Karpas-422 (cell line): ENCODE measurements at regions not wholly inside any gene's neighbourhood (a gene's known extent, or its start where the extent isn't known, plus 50 kb on each side); places are given as distances from the start of the nearest gene placed in this dataset.

ENCODE experiments used
- DNase-seq: peaks from one replicate; pipeline ENCODE4 v3.0.0-alpha.2; 2015
- H2AFZ ChIP-seq: fragments of 200-600 bp; sonication (generic); 2 replicates; pipeline ENCODE4 v1.6.1; 2014; ENCODE audit warnings: antibody characterized with exemption, low read length, mixed read lengths
- H3K27ac ChIP-seq: fragments of 200-600 bp; sonication (generic); 2 replicates; pipeline ENCODE4 v1.5.1; 2014; ENCODE audit warnings: mild to moderate bottlenecking, low read length, moderate library complexity
- H3K27me3 ChIP-seq: fragments of 200-600 bp; sonication (generic); 2 replicates; pipeline ENCODE4 v1.6.1; 2014; ENCODE audit warnings: low read length, mixed read lengths
- H3K36me3 ChIP-seq: fragments of 200-600 bp; sonication (generic); 2 replicates; pipeline ENCODE4 v1.6.1; 2014; ENCODE audit warnings: low read length, mixed read lengths; ENCODE audit not compliant: insufficient read depth
- H3K4me1 ChIP-seq: fragments of 200-600 bp; sonication (generic); 2 replicates; pipeline ENCODE4 v1.6.1; 2014; ENCODE audit warnings: mild to moderate bottlenecking, low read length, mixed read lengths
- H3K4me2 ChIP-seq: fragments of 200-600 bp; sonication (generic); 2 replicates; pipeline ENCODE4 v1.6.1; 2014; ENCODE audit warnings: low read length, low read depth, mild to moderate bottlenecking; ENCODE audit not compliant: poor library complexity, severe bottlenecking
- H3K4me3 ChIP-seq: fragments of 200-600 bp; sonication (generic); 2 replicates; pipeline ENCODE4 v1.5.1; 2014; ENCODE audit warnings: mild to moderate bottlenecking, antibody characterized with exemption, low read length, mixed read lengths
- H3K79me2 ChIP-seq: fragments of 200-600 bp; sonication (generic); 2 replicates; pipeline ENCODE4 v1.6.1; 2014; ENCODE audit warnings: mild to moderate bottlenecking, low read length, mixed read lengths
- H3K9ac ChIP-seq: fragments of 200-600 bp; sonication (generic); 2 replicates; pipeline ENCODE4 v1.6.0; 2014; ENCODE audit warnings: low read length
- H3K9me2 ChIP-seq: fragments of 200-600 bp; sonication (generic), shearing (Covaris generic); replicated peaks from 2 replicates; pipeline ENCODE4 v1.6.0; 2014; ENCODE audit warnings: mild to moderate bottlenecking, low read length, moderate library complexity; ENCODE audit not compliant: insufficient read depth
- H3K9me3 ChIP-seq: fragments of 300-700, 200-600 bp; sonication (generic); 2 replicates; pipeline ENCODE4 v1.6.1; 2014; ENCODE audit warnings: low read length, mixed read lengths
- H4K20me1 ChIP-seq: fragments of 200-600 bp; sonication (generic); 2 replicates; pipeline ENCODE4 v1.6.1; 2014; ENCODE audit warnings: mild to moderate bottlenecking, antibody characterized with exemption, low read length, low read depth; ENCODE audit not compliant: insufficient read depth

DNA sequence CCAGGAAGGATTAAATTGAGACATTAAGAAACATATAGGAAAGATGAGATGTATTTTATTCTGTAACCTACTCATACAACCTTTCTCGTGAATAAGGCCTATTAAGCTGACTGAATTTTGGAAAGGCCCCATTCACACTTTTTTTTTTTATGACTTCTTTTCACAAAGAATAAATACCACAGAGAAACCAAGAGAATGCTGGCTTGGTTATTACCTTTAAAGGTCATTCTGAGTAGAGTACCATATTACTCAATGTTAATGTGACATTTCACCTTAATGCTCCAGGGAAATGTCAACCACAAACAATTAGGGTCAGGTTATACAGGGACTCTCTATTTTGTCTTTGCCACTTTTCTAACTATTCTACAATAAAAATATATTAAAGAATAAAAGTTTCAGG lies 204.9 kb upstream of the PTCHD4 start:
- DNase-seq: no peak
- Histone ChIP-seq H3K9ac (no peak overlapping the region), H3K9me2 (no peaks in the 10 kb centered on the region), H3K36me3 (no peaks in the 10 kb centered on the region), H3K27ac (no peak overlapping the region), H3K27me3 (no peaks in the 10 kb centered on the region), H3K4me1 (no peaks in the 10 kb centered on the region), H3K4me2 (no peak overlapping the region), H3K4me3 (no peak overlapping the region), H3K79me2 (no peaks in the 10 kb centered on the region), H3K9me3 (no peaks in the 10 kb centered on the region), H2AFZ (no peak overlapping the region), H4K20me1 (no peaks in the 10 kb centered on the region)

DNA sequence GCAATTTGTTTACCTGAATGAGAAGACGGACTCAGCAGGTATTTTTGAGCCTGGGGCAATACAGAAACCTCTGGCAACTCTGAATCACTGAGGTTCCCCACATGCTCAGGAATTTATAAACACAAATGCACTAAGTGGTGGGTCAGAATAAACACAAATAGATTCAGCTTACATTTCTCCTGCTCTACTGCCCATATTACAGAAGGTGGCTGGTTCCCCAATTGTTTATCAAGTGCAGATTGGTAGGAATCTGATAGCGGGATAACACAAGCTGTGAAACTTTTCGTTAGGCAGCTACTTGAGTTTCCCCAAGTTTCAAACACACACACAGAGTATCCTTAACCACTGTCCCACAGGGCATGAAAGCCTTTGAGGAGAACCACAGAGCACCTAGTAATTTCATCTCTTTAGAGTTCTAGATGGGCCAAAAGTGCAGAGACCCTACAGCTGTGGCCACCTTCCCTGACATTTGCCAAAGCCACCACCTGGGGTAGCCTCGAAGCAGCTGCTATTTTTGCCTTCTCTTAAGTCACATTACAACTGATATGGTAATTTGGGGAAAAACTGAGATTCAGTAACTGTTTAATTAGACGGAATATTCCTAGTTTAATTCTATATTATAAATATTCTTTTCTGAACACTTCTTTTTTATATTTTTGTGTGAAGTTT lies 204.2 kb upstream of the PTCHD4 start:
- Histone ChIP-seq H3K79me2 (no peaks in the 10 kb centered on the region), H3K4me1 (no peaks in the 10 kb centered on the region), H3K9me2 (no peaks in the 10 kb centered on the region), H3K36me3 (no peaks in the 10 kb centered on the region), H3K27me3 (no peaks in the 10 kb centered on the region), H3K9ac (no peak overlapping the region), H3K4me2 (no peak overlapping the region), H3K9me3 (no peaks in the 10 kb centered on the region), H2AFZ (no peak overlapping the region), H3K4me3 (no peak overlapping the region), H4K20me1 (no peaks in the 10 kb centered on the region), H3K27ac (no peak overlapping the region)
- no peak for DNase-seq

GRCh38 chr6:48311301-48311700 lies 200.3 kb upstream of the PTCHD4 start:
- H3K27ac ChIP-seq: no peak overlapping the region
- H3K9me2 ChIP-seq: no peaks in the 10 kb centered on the region
- H4K20me1 ChIP-seq: no peaks in the 10 kb centered on the region
- no peaks in the 10 kb centered on the region for H3K4me1 ChIP-seq
- no peaks in the 10 kb centered on the region for H3K27me3 ChIP-seq
- no peaks in the 10 kb centered on the region for H3K36me3 ChIP-seq
- DNase-seq: no peak
- H3K4me2 ChIP-seq: no peak overlapping the region
- H2AFZ ChIP-seq: no peak overlapping the region
- H3K79me2 ChIP-seq: no peaks in the 10 kb centered on the region
- no peak overlapping the region for H3K9ac ChIP-seq
- no peak overlapping the region for H3K4me3 ChIP-seq
- no peaks in the 10 kb centered on the region for H3K9me3 ChIP-seq

DNA sequence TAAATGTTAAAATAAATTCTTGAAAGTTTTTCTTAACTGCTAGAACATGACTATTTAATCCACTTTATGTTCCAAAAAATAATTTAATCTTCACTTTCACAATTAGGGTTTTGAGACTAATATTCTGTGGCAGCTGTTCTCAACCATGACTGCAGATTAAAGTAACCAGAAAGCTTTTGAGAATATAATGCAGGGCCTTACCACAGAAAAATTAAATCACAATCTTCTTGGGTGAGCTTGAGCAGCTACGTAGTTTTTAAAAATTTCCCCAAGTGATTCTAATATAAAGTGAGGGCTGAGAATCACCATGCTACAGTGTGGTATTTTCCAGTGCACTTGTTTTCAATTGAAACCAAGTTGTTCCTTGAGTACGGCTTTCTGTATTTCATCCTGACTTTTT lies 196.6 kb upstream of the PTCHD4 start:
- Histone ChIP-seq H3K4me3 (no peak overlapping the region), H3K27ac (no peak overlapping the region), H3K27me3 (0 out of 2 replicates have a peak, but pooled peaks cover 2% of the 10 kb centered on the region), H3K4me2 (no peak overlapping the region), H3K9me3 (no peaks in the 10 kb centered on the region), H2AFZ (no peak overlapping the region), H3K79me2 (no peaks in the 10 kb centered on the region), H4K20me1 (no peaks in the 10 kb centered on the region), H3K9ac (no peak overlapping the region), H3K9me2 (no peaks in the 10 kb centered on the region), H3K36me3 (no peaks in the 10 kb centered on the region), H3K4me1 (no peaks in the 10 kb centered on the region)
- no peak for DNase-seq

DNA sequence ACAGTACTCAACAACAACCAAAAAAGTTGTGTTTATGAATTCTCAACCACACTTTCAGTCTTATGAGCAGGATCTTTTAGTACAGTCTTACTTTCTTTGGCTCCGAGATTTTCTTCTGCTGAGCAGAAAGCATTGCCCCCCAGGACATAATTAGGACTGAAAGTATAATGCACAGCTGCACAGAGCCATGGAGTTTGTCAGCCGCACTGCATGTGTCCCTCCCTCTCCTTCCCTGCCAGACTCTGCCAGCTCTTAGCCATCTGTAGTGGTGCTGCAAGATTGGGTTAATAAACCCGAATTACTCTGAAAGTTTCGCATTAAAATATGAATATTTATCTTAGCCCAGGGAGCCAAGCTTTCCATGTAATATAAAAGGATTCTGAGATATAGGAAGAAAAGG lies 179.6 kb upstream of the PTCHD4 start:
- Histone ChIP-seq H3K27ac (no peak overlapping the region), H3K36me3 (no peaks in the 10 kb centered on the region), H3K4me1 (no peaks in the 10 kb centered on the region), H3K27me3 (no peaks in the 10 kb centered on the region), H3K9ac (no peak overlapping the region), H3K9me3 (no peaks in the 10 kb centered on the region), H3K4me2 (no peak overlapping the region), H3K79me2 (no peaks in the 10 kb centered on the region), H3K9me2 (no peaks in the 10 kb centered on the region), H4K20me1 (no peaks in the 10 kb centered on the region), H2AFZ (no peak overlapping the region), H3K4me3 (no peak overlapping the region)
- DNase-seq: no peak

DNA sequence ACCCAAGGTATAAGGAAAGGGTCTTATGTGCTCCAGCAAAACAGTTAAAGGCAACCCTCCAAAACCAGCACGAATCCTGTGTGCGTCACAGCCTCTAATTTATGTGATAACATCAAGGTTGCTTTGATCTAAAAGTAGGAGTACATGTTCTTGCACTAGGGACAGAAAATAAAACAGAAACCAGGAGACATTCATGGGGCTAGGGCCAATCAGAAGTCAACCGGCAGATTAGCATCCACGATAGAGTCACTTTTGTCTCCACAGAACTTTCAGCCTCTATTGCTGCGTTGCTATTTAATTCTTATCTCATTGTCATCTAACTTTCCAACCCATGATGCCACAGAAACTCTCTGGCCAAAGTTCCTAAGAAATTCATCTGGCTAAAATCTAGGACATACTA lies 178.8 kb upstream of the PTCHD4 start:
- no peak overlapping the region for H3K27ac ChIP-seq
- no peak for DNase-seq
- H3K36me3 ChIP-seq: no peaks in the 10 kb centered on the region
- no peak overlapping the region for H3K4me2 ChIP-seq
- no peaks in the 10 kb centered on the region for H3K79me2 ChIP-seq
- no peaks in the 10 kb centered on the region for H3K27me3 ChIP-seq
- no peak overlapping the region for H2AFZ ChIP-seq
- no peaks in the 10 kb centered on the region for H3K9me3 ChIP-seq
- no peaks in the 10 kb centered on the region for H4K20me1 ChIP-seq
- H3K9ac ChIP-seq: no peak overlapping the region
- no peak overlapping the region for H3K4me3 ChIP-seq
- no peaks in the 10 kb centered on the region for H3K4me1 ChIP-seq
- H3K9me2 ChIP-seq: no peaks in the 10 kb centered on the region

DNA sequence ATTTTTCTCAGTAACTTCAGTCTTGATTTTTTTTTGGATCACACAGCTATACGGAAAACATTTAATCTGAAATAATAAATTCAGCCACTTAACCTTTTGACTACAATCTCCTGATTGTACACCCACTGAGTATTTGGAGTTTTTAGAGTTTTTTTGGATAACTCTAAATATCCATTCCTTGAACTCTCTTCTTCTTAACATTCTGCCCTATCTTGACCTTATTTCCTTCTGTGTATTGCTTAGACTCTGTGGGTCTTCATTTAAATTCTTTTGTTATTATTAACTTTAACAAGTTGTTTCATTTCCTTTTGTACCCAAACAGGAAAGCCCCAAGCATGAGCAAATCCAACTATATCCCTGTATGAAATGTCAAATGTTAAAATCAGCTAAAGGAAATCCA lies 170.2 kb upstream of the PTCHD4 start:
- H3K27me3 ChIP-seq: no peaks in the 10 kb centered on the region
- no peak overlapping the region for H3K9ac ChIP-seq
- no peaks in the 10 kb centered on the region for H3K36me3 ChIP-seq
- H3K27ac ChIP-seq: no peak overlapping the region
- no peaks in the 10 kb centered on the region for H3K4me1 ChIP-seq
- H3K4me3 ChIP-seq: no peak overlapping the region
- no peaks in the 10 kb centered on the region for H3K9me2 ChIP-seq
- H3K9me3 ChIP-seq: no peaks in the 10 kb centered on the region
- H4K20me1 ChIP-seq: no peaks in the 10 kb centered on the region
- H2AFZ ChIP-seq: no peak overlapping the region
- DNase-seq: no peak
- H3K4me2 ChIP-seq: no peak overlapping the region
- no peaks in the 10 kb centered on the region for H3K79me2 ChIP-seq

- Histone ChIP-seq H4K20me1 (no peaks in the 10 kb centered on the region), H2AFZ (no peak overlapping the region), H3K27ac (no peak overlapping the region), H3K9me2 (no peaks in the 10 kb centered on the region), H3K79me2 (no peaks in the 10 kb centered on the region), H3K9me3 (no peaks in the 10 kb centered on the region), H3K4me1 (no peaks in the 10 kb centered on the region), H3K27me3 (no peaks in the 10 kb centered on the region), H3K4me2 (no peak overlapping the region), H3K9ac (no peak overlapping the region), H3K4me3 (no peak overlapping the region), H3K36me3 (no peaks in the 10 kb centered on the region)
- no peak for DNase-seq
These were observed 169.1 kb upstream of the PTCHD4 start for GRCh38 chr6:48280035-48280620.
